Ishikawa (cell line): ENCODE measurements at regions not wholly inside any gene's neighbourhood (a gene's known extent, or its start where the extent isn't known, plus 50 kb on each side); places are given as distances from the start of the nearest gene placed in this dataset.

Experiments used
- CEBPB ChIP-seq: IDR thresholded peaks from 2 replicates; pipeline ENCODE4 v1.6.1; 2012
- CREB1 ChIP-seq: IDR thresholded peaks from 2 replicates; pipeline ENCODE4 v1.6.1; 2012; ENCODE audit warnings: low read depth
- EGR1 ChIP-seq: IDR thresholded peaks from 2 replicates; pipeline ENCODE4 v1.6.1; 2012
- EP300 ChIP-seq: IDR thresholded peaks from 2 replicates; pipeline ENCODE4 v1.6.1; 2012; ENCODE audit warnings: borderline replicate concordance
- FOXM1 ChIP-seq: IDR thresholded peaks from 2 replicates; pipeline ENCODE4 v1.6.1; 2012; ENCODE audit warnings: low read depth, borderline replicate concordance
- NFIC ChIP-seq: IDR thresholded peaks from 2 replicates; pipeline ENCODE4 v1.6.1; 2012
- RAD21 ChIP-seq: IDR thresholded peaks from 2 replicates; pipeline ENCODE4 v1.6.1; 2012; ENCODE audit warnings: low read depth
- TAF1 ChIP-seq: IDR thresholded peaks from 2 replicates; pipeline ENCODE4 v1.6.1; 2012; ENCODE audit warnings: low read depth, mild to moderate bottlenecking
- TCF12 ChIP-seq: IDR thresholded peaks from 2 replicates; pipeline ENCODE4 v1.6.1; 2012; ENCODE audit warnings: low read depth
- TEAD4 ChIP-seq: IDR thresholded peaks from 2 replicates; pipeline ENCODE4 v1.6.1; 2012
- YY1 ChIP-seq: IDR thresholded peaks from 2 replicates; pipeline ENCODE4 v1.6.1; 2012; ENCODE audit warnings: low read depth
- ZBTB7A ChIP-seq: IDR thresholded peaks from 2 replicates; pipeline ENCODE4 v1.6.1; 2012; ENCODE audit warnings: low read depth
- TF ChIP-seq, protein P1 (sequence below): IDR thresholded peaks from 2 replicates; pipeline ENCODE4 v1.6.1; 2012
- TF ChIP-seq, protein P2 (sequence below): IDR thresholded peaks from 2 replicates; pipeline ENCODE4 v1.6.1; 2012
- TF ChIP-seq, protein P3 (sequence below): IDR thresholded peaks from 2 replicates; pipeline ENCODE4 v1.6.1; 2012; ENCODE audit warnings: low read depth, mild to moderate bottlenecking

DNA sequence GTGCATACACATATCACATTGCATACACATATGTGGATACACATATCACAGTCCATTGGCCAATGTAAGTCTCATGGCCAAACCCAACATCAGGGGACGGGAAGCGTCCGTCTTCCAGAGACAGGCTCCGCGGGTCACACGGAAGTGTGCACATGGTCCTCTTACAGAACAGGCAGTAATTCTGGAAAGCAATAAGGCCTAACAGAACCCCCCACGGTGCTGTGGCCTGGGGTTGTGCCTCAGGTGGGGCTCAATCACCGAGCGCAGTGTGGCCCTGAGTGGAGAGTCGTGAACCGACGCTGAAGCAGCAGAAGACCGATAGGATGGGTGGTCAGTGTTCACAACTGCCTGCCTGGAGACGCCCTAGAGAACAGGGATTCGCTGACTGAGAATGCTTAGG, 857.3 kb downstream of the GALR1 start:
- TF ChIP-seq EP300 (no peak), TCF12 (no peak), TEAD4 (no peak), CEBPB (no peak), ZBTB7A (no peak), TAF1 (no peak), NFIC (no peak), FOXM1 (no peak), CREB1 (no peak), YY1 (no peak), RAD21 (no peak), EGR1 (no peak)
- TF ChIP-seq, protein P1, sequence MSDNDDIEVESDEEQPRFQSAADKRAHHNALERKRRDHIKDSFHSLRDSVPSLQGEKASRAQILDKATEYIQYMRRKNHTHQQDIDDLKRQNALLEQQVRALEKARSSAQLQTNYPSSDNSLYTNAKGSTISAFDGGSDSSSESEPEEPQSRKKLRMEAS = no peak
- TF ChIP-seq, protein P2, sequence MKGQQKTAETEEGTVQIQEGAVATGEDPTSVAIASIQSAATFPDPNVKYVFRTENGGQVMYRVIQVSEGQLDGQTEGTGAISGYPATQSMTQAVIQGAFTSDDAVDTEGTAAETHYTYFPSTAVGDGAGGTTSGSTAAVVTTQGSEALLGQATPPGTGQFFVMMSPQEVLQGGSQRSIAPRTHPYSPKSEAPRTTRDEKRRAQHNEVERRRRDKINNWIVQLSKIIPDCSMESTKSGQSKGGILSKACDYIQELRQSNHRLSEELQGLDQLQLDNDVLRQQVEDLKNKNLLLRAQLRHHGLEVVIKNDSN = no peak
- TF ChIP-seq, protein P3, sequence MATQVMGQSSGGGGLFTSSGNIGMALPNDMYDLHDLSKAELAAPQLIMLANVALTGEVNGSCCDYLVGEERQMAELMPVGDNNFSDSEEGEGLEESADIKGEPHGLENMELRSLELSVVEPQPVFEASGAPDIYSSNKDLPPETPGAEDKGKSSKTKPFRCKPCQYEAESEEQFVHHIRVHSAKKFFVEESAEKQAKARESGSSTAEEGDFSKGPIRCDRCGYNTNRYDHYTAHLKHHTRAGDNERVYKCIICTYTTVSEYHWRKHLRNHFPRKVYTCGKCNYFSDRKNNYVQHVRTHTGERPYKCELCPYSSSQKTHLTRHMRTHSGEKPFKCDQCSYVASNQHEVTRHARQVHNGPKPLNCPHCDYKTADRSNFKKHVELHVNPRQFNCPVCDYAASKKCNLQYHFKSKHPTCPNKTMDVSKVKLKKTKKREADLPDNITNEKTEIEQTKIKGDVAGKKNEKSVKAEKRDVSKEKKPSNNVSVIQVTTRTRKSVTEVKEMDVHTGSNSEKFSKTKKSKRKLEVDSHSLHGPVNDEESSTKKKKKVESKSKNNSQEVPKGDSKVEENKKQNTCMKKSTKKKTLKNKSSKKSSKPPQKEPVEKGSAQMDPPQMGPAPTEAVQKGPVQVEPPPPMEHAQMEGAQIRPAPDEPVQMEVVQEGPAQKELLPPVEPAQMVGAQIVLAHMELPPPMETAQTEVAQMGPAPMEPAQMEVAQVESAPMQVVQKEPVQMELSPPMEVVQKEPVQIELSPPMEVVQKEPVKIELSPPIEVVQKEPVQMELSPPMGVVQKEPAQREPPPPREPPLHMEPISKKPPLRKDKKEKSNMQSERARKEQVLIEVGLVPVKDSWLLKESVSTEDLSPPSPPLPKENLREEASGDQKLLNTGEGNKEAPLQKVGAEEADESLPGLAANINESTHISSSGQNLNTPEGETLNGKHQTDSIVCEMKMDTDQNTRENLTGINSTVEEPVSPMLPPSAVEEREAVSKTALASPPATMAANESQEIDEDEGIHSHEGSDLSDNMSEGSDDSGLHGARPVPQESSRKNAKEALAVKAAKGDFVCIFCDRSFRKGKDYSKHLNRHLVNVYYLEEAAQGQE = no peak

DNA sequence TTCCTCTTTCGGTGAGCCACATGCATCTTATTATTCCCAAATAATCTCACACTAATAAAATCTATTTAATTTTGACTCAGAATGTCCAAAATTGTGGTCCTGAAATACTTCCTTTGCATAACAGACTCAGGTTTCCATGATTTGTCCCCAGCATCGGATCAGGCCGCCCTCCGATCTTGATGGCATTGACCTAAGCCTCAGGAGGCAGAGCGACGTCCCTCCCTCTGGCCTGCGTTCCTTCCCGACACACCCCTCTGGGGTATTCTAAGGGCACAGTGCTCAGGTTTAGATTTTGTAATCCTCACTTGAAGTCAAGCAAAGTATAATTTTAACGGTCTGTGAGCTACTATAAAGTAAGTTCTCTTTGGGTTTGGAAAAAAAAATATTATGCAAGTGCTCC, 857.7 kb downstream of the GALR1 start:
- no peak for TF ChIP-seq EGR1
- TF ChIP-seq TAF1 = no peak
- TF ChIP-seq ZBTB7A = no peak
- no peak for TF ChIP-seq TCF12
- no peak for TF ChIP-seq TEAD4
- no peak for TF ChIP-seq CEBPB
- TF ChIP-seq, protein P3 = no peak
- TF ChIP-seq NFIC = no peak
- TF ChIP-seq, protein P2 = no peak
- TF ChIP-seq YY1 = no peak
- no peak for TF ChIP-seq FOXM1
- no peak for TF ChIP-seq CREB1
- no peak for TF ChIP-seq EP300
- TF ChIP-seq, protein P1 = no peak
- TF ChIP-seq RAD21 = no peak

DNA sequence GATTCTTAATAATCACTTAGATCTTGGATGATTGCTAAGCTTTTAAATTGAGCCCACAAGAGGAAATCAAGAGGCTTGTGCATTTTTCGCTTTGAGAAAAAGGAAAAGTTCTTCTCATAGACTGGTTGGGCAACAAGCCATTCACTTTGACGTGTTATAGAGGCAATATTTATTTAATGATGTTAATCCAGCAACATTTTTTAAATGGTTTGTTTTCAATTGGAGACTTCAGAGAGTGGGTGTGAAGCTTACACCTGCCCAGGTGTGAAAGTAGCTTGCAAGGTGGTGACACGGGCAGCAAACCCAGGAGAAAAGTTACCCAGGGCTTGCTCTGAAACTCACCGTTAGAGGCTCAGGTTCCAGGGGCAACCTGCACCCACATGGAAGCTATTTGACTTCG, 858.9 kb downstream of the GALR1 start:
- TF ChIP-seq, protein P2 = no peak
- no peak for TF ChIP-seq TCF12
- no peak for TF ChIP-seq ZBTB7A
- no peak for TF ChIP-seq EP300
- TF ChIP-seq, protein P1 = no peak
- TF ChIP-seq YY1 = no peak

DNA sequence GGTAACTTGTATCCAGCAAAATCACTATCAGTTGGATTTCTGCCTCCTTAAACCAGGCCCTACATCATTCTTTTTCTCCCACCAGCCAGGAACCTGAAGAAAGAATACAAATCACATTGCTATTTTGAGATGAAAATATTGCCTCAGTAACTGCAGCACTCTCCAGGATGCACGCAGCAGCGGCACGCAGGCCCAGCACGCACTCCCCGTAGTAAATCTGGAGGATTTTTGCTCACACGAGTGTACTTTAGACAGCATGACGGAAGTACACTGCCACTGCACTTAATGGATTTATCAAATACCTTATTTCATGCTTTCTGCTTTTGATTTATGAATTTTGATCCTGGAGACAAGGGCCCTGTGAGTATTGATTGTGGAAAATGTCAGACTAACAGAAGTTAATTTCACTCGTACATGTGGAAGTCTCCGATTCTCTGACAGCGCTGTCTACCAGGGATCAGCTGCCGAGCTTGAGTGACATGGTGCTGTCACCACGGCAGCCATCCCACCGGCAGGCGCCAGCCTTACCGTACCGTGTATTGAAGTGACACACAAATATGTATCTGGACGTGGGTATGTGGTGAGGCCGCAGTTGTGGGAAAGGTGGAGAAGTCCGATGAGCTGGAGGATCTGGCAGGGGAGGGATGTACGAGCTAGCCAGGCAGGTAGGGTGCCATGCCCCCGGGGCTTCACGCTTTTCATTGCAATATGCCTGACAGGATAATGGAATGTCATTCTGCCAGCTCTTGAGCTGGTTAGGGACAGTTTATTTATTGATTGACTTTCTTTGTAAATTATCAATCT, 863.7 kb downstream of the GALR1 start:
- TF ChIP-seq EP300 = no peak

DNA sequence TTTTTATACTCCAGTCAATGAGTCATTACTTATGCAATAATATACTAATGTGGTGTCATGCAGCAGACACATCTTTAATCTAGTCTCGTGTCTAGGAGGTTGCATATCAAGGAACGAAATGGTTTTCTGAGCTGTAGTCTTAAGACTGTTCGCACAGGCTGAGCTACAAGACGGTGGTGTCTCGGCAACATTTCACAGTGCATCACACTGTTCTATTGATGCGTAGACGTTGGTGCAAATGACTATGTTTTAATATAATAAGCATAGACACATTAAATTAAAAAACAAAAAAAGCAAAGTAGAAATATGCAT, 864.2 kb downstream of the GALR1 start:
- TF ChIP-seq NFIC (no peak), CEBPB (no peak), EP300 (no peak), CREB1 (no peak), FOXM1 (no peak), TAF1 (no peak), RAD21 (no peak), EGR1 (no peak), TCF12 (no peak), YY1 (no peak), TEAD4 (no peak), ZBTB7A (no peak)
- TF ChIP-seq, protein P1 = no peak
- TF ChIP-seq, protein P3 = no peak
- TF ChIP-seq, protein P2 = no peak
